DMS 273 (cell line): ENCODE measurements at regions not wholly inside any gene's neighbourhood (a gene's known extent, or its start where the extent isn't known, plus 50 kb on each side); places are given as distances from the start of the nearest gene placed in this dataset.

Experiments
- DNase-seq: peaks from one replicate; lab custom pipeline; 2025; ENCODE audit not compliant: unreplicated experiment; lab: John Stamatoyannopoulos, UW

- no peak for DNase-seq
Measured at GRCh38 chr2:223222397-223222796, 170.4 kb downstream of the KCNE4 start.

GRCh38 chr2:223223156-223223555, 171.2 kb downstream of the KCNE4 start:
- DNase-seq: no peak

GRCh38 chr2:223225266-223225665, 173.3 kb downstream of the KCNE4 start:
- no peak for DNase-seq

GRCh38 chr2:223226264-223226663, 174.3 kb downstream of the KCNE4 start:
- no peak for DNase-seq

- no peak for DNase-seq
Measured at GRCh38 chr2:223227338-223227737, 175.3 kb downstream of the KCNE4 start.

- DNase-seq: no peak
Measured at GRCh38 chr2:223228871-223229270, 176.9 kb downstream of the KCNE4 start.

GRCh38 chr2:223230352-223230751, 178.4 kb downstream of the KCNE4 start:
- DNase-seq: no peak

GRCh38 chr2:223232285-223232684, 180.3 kb downstream of the KCNE4 start:
- no peak for DNase-seq

GRCh38 chr2:223232896-223233295, 180.9 kb downstream of the KCNE4 start:
- DNase-seq: no peak

GRCh38 chr2:223235986-223236385, 184.0 kb downstream of the KCNE4 start:
- DNase-seq: no peak

GRCh38 chr2:223238301-223238700, 186.3 kb downstream of the KCNE4 start:
- no peak for DNase-seq

GRCh38 chr2:223243233-223243632, 191.2 kb downstream of the KCNE4 start:
- DNase-seq: no peak

GRCh38 chr2:223247136-223247535, 195.1 kb downstream of the KCNE4 start:
- peak; percentile 51 for DNase-seq

- DNase-seq: no peak
Measured at GRCh38 chr2:223251656-223252229, 199.8 kb downstream of the KCNE4 start.

GRCh38 chr2:223260681-223261080, 208.7 kb downstream of the KCNE4 start:
- no peak for DNase-seq

- DNase-seq: no peak
Measured at GRCh38 chr2:223262946-223263345, 211.0 kb downstream of the KCNE4 start.

GRCh38 chr2:223264541-223265193, 212.7 kb downstream of the KCNE4 start:
- DNase-seq: no peak

GRCh38 chr2:223267160-223267951, 215.4 kb downstream of the KCNE4 start:
- DNase-seq: no peak

GRCh38 chr2:223269386-223269785, 217.4 kb downstream of the KCNE4 start:
- no peak for DNase-seq

- no peak for DNase-seq
Measured at GRCh38 chr2:223270548-223270947, 218.6 kb downstream of the KCNE4 start.

GRCh38 chr2:223273995-223274394, 222.0 kb downstream of the KCNE4 start:
- DNase-seq: no peak

GRCh38 chr2:223282221-223282620, 230.2 kb downstream of the KCNE4 start:
- DNase-seq: no peak
